ENCODE measurements at regions not wholly inside any gene's neighbourhood (a gene's known extent, or its start where the extent isn't known, plus 50 kb on each side); places are given as distances from the start of the nearest gene placed in this dataset.

GRCh38 chr9:29004988-29005387, 1431.7 kb upstream of the C9orf72 start:
- TF ChIP-seq CTCF (IDR thresholded peaks at IDR 0.05) (no peak), EZH2 (IDR thresholded peaks at IDR 0.05) (no peak)

Data from neural progenitor cell (in vitro differentiated cells).